RCC 7860 (cell line): ENCODE measurements at regions not wholly inside any gene's neighbourhood (a gene's known extent, or its start where the extent isn't known, plus 50 kb on each side); places are given as distances from the start of the nearest gene placed in this dataset.
"Not testable (repeated sequence)": the region's sequence is repeated elsewhere in the genome, so short reads cannot be mapped to it uniquely, and the experiment has no call there.

ENCODE experiments used
- DNase-seq: peaks from one replicate; pipeline ENCODE4 v3.0.0-alpha.2; 2015; ENCODE audit warnings: low spot score
- FAIRE-seq: peaks from 2 replicates; lab custom pipeline; 2012; peaks lifted over from hg19 to GRCh38; lab: Jason Lieb, UNC

- DNase-seq, FAIRE-seq: not testable (repeated sequence)
Measured at GRCh38 chr7:55743454-55743717, 119.2 kb downstream of the SEPTIN14 start.

GRCh38 chr7:55742651-55743453 lies 119.7 kb downstream of the SEPTIN14 start:
- not testable (repeated sequence) for FAIRE-seq, DNase-seq

- FAIRE-seq, DNase-seq: not testable (repeated sequence)
Measured at GRCh38 chr7:55741721-55742631, 120.6 kb downstream of the SEPTIN14 start.

- not testable (repeated sequence) for DNase-seq, FAIRE-seq
Measured at GRCh38 chr7:55740633-55741250, 121.8 kb downstream of the SEPTIN14 start.

GRCh38 chr7:55740053-55740452 lies 122.5 kb downstream of the SEPTIN14 start:
- not testable (repeated sequence) for FAIRE-seq, DNase-seq

GRCh38 chr7:55736641-55737221 lies 125.8 kb downstream of the SEPTIN14 start:
- not testable (repeated sequence) for FAIRE-seq, DNase-seq

- FAIRE-seq, result no peak
Measured at GRCh38 chr7:55733241-55734140, 129.1 kb downstream of the SEPTIN14 start.

GRCh38 chr7:55731931-55732330 lies 130.6 kb downstream of the SEPTIN14 start:
- DNase-seq (no peak), FAIRE-seq (no peak)

More at GRCh38 chr7:55733241-55734140, 129.1 kb downstream of the SEPTIN14 start:
- no peak for DNase-seq

- DNase-seq (no peak), FAIRE-seq (no peak)
Measured at GRCh38 chr7:55730197-55730596, 132.4 kb downstream of the SEPTIN14 start.

GRCh38 chr7:55723621-55723941 lies 139.0 kb downstream of the SEPTIN14 start:
- DNase-seq (no peak), FAIRE-seq (no peak)

- FAIRE-seq, DNase-seq: not testable (repeated sequence)
Measured at GRCh38 chr7:55722874-55723620, 139.5 kb downstream of the SEPTIN14 start.

GRCh38 chr7:55721004-55721403 lies 141.5 kb downstream of the SEPTIN14 start:
- not testable (repeated sequence) for FAIRE-seq, DNase-seq

- DNase-seq, FAIRE-seq: not testable (repeated sequence)
Measured at GRCh38 chr7:55715247-55715867, 143.1 kb upstream of the VOPP1 start.

GRCh38 chr7:55714370-55714769 lies 142.1 kb upstream of the VOPP1 start:
- DNase-seq, FAIRE-seq: not testable (repeated sequence)

- not testable (repeated sequence) for FAIRE-seq, DNase-seq
Measured at GRCh38 chr7:55710312-55710711, 138.0 kb upstream of the VOPP1 start.

- FAIRE-seq, DNase-seq: not testable (repeated sequence)
Measured at GRCh38 chr7:55708028-55708427, 135.7 kb upstream of the VOPP1 start.

- FAIRE-seq, DNase-seq: not testable (repeated sequence)
Measured at GRCh38 chr7:55707410-55707809, 135.1 kb upstream of the VOPP1 start.

- not testable (repeated sequence) for FAIRE-seq, DNase-seq
Measured at GRCh38 chr7:55706451-55707195, 134.3 kb upstream of the VOPP1 start.
